Gastrocnemius medialis (tissue), 4 donors: ENCODE measurements at regions not wholly inside any gene's neighbourhood (a gene's known extent, or its start where the extent isn't known, plus 50 kb on each side); places are given as distances from the start of the nearest gene placed in this dataset.

Source experiments
- POLR2A ChIP-seq, 2 donors: fragments of 450-650 bp; IDR thresholded peaks; one replicate each; pipeline ENCODE4 v1.6.1; 2017; ENCODE audit warnings: antibody characterized with exemption in 2 of 2, mild to moderate bottlenecking in 2 of 2, moderate library complexity in 2 of 2
- TF ChIP-seq, protein P1 (sequence below), 5 experiments: fragments of 450-650 bp in 3 of 5; fragments of 200-600 bp in 2 of 5; sonication (generic) in 2 of 5; IDR thresholded peaks in 4 of 5; conservative IDR thresholded peaks in 1 of 5; 1 replicate in 4 of 5; 2 replicates in 1 of 5; pipeline ENCODE4 v1.5.1; 2016 to 2019; ENCODE audit warnings: antibody characterized with exemption in 5 of 5, mild to moderate bottlenecking in 3 of 5, moderate library complexity in 3 of 5

DNA sequence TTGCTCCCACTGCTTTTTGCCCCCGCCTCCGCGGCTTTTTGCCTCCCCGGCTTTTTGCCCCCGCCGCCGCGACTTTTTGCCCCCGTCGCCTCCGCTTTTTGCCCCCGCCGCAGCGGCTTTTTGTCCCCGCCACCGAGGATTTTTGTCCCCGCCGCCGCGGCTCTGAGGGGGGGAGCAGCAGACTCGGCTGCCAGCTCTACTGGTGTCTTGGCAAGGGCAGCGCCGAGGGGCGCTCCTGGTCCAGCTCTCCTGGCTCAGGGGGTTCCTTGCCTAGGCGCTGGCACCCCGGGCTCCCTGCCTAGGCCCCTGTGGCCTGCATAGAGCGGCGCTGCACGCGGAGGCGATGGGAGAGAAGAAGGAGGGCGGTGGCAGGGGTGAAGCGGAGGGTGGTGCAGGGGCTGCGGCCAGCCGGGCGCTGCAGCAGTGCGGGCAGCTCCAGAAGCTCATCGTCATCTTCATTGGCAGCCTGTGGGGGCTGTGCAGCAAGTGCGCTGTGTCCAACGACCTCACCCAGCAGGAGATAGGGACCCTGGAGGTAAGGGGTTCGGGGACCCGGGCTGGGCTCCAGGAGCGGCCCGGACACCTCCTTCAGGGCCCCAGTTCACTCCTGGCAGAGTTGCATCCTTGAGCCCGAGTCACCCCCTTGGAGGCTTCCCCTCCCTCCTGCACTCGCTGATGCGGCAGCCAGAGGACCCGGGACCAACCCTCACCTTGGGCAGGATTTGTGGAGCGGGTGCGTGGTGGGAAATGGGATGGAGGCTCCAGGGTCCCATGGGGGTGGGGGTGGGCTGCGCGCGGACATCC, 642.4 kb downstream of the GOLGA6L6 start:
- no peak for TF ChIP-seq POLR2A (IDR thresholded peaks at IDR 0.05)
- TF ChIP-seq, protein P1, sequence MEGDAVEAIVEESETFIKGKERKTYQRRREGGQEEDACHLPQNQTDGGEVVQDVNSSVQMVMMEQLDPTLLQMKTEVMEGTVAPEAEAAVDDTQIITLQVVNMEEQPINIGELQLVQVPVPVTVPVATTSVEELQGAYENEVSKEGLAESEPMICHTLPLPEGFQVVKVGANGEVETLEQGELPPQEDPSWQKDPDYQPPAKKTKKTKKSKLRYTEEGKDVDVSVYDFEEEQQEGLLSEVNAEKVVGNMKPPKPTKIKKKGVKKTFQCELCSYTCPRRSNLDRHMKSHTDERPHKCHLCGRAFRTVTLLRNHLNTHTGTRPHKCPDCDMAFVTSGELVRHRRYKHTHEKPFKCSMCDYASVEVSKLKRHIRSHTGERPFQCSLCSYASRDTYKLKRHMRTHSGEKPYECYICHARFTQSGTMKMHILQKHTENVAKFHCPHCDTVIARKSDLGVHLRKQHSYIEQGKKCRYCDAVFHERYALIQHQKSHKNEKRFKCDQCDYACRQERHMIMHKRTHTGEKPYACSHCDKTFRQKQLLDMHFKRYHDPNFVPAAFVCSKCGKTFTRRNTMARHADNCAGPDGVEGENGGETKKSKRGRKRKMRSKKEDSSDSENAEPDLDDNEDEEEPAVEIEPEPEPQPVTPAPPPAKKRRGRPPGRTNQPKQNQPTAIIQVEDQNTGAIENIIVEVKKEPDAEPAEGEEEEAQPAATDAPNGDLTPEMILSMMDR (IDR thresholded peaks at IDR 0.05 in 4 of 5, conservative IDR thresholded peaks at IDR 0.05 in 1 of 5) = no peak
